GM12878 (cell line): ENCODE measurements at regions not wholly inside any gene's neighbourhood (a gene's known extent, or its start where the extent isn't known, plus 50 kb on each side); places are given as distances from the start of the nearest gene placed in this dataset.

ENCODE experiments used
- ATAC-seq: fragments of 200-7000 bp; cut with Tn5 transposase; 3 replicates; pipeline ENCODE4 v1.9.1; 2020; ENCODE audit warnings: mild to moderate bottlenecking, moderate library complexity
- BruUV-seq: library from RNA; stranded (reverse); fragments of 400-500 nt; replicated peaks from 2 replicates; lab custom pipeline; 2021; lab: Mats Ljungman, UMichigan
- CTCF ChIA-PET: fragments of 300-600 bp; sonication (Branson Sonifier 250); formaldehyde crosslinking; extraction: SDS; loops from one replicate; lab custom pipeline; 2021; ENCODE audit warnings: inconsistent platforms; lab: Yijun Ruan, JAX
- POLR2A ChIA-PET: fragments of 350-600 bp; formaldehyde crosslinking; extraction: SDS; loops from one replicate; lab custom pipeline; 2021; ENCODE audit warnings: inconsistent platforms; lab: Charles Lee
- RAD21 ChIA-PET: fragments of 300-600 bp; sonication (Branson Sonifier 250); formaldehyde crosslinking; loops from one replicate; lab custom pipeline; 2023; ENCODE audit warnings: antibody characterized with exemption; ENCODE audit not compliant: unreplicated experiment; lab: Charles Lee
- SMC1A ChIA-PET: fragments of 300-600 bp; sonication (Branson Sonifier 250); formaldehyde crosslinking; loops from one replicate; lab custom pipeline; 2023; ENCODE audit not compliant: unreplicated experiment, uncharacterized antibody; lab: Charles Lee
- DNase-seq: peaks from one replicate; pipeline ENCODE4 v3.0.0-alpha.2; 2011; ENCODE audit warnings: low read depth, low spot score
- FAIRE-seq: peaks from 3 replicates; lab custom pipeline; 2011; peaks lifted over from hg19 to GRCh38; lab: Jason Lieb, UNC
- H2AFZ ChIP-seq: 2 replicates; pipeline ENCODE4 v1.6.0; 2011; ENCODE audit warnings: low read depth, low read length, control low read depth; ENCODE audit not compliant: control insufficient read depth
- H3K27ac ChIP-seq: 2 replicates; pipeline ENCODE4 v1.5.1; 2011; ENCODE audit warnings: control low read depth; ENCODE audit not compliant: control insufficient read depth, insufficient read depth
- H3K27me3 ChIP-seq, 2 experiments: replicated peaks in 1 of 2; 2 replicates each; pipeline versions ENCODE4 v1.6.0 to v1.6.1; 2011; ENCODE audit warnings: low read length in 1 of 2; ENCODE audit not compliant: control insufficient read depth in 2 of 2, insufficient read depth in 2 of 2
- H3K36me3 ChIP-seq, 2 experiments: 2 replicates each; pipeline ENCODE4 v1.5.1; 2011; ENCODE audit warnings: low read length in 1 of 2; ENCODE audit not compliant: control insufficient read depth in 2 of 2, insufficient read depth in 2 of 2
- H3K4me1 ChIP-seq: 2 replicates; pipeline ENCODE4 v1.6.1; 2011; ENCODE audit warnings: mild to moderate bottlenecking, low read length, moderate library complexity, mixed read lengths; ENCODE audit not compliant: control insufficient read depth, insufficient read depth
- H3K4me2 ChIP-seq: 2 replicates; pipeline ENCODE4 v1.6.0; 2011; ENCODE audit warnings: control low read depth; ENCODE audit not compliant: control insufficient read depth, insufficient read depth
- H3K4me3 ChIP-seq: fragments of 200-600 bp; sonication (generic); 2 replicates; pipeline ENCODE4 v1.5.1; 2016
- H3K79me2 ChIP-seq: 2 replicates; pipeline ENCODE4 v1.6.0; 2011; ENCODE audit warnings: low read length; ENCODE audit not compliant: control insufficient read depth, insufficient read depth
- H3K9ac ChIP-seq: 2 replicates; pipeline ENCODE4 v1.8.0; 2011; ENCODE audit warnings: low read length, control low read depth, mixed read lengths; ENCODE audit not compliant: control insufficient read depth, insufficient read depth
- H3K9me3 ChIP-seq: replicated peaks from 3 replicates; pipeline ENCODE4 v1.5.1; 2011; ENCODE audit warnings: mild to moderate bottlenecking, low read length; ENCODE audit not compliant: control insufficient read depth, insufficient read depth
- H4K20me1 ChIP-seq: 2 replicates; pipeline ENCODE4 v1.6.0; 2011; ENCODE audit not compliant: control insufficient read depth, insufficient read depth
- BMI1 ChIP-seq: fragments of 450-650 bp; IDR thresholded peaks from 2 replicates; pipeline ENCODE4 v1.6.1; 2016; ENCODE audit warnings: mild to moderate bottlenecking, moderate library complexity, borderline replicate concordance
- CEBPZ ChIP-seq: fragments of 150-350 bp; IDR thresholded peaks from 2 replicates; pipeline ENCODE4 v1.6.1; 2016; ENCODE audit warnings: low read depth, low read length
- ESRRA ChIP-seq: IDR thresholded peaks from 2 replicates; pipeline ENCODE4 v1.6.1; 2012; ENCODE audit warnings: mild to moderate bottlenecking, low read length, improper control_type of control experiment
- FOXK2 ChIP-seq: fragments of 450-650 bp; IDR thresholded peaks from 2 replicates; pipeline ENCODE4 v1.6.1; 2017; ENCODE audit warnings: mild to moderate bottlenecking, moderate library complexity
- MTA2 ChIP-seq: fragments of 450-650 bp; IDR thresholded peaks from 2 replicates; pipeline ENCODE4 v1.6.1; 2016; ENCODE audit warnings: low read depth, mild to moderate bottlenecking, moderate library complexity
- PAX5 ChIP-seq: IDR thresholded peaks from 2 replicates; pipeline ENCODE4 v1.6.1; 2011; ENCODE audit warnings: low read depth, low read length, borderline replicate concordance
- TCF7 ChIP-seq: IDR thresholded peaks from 2 replicates; pipeline ENCODE4 v1.6.1; 2014; ENCODE audit warnings: antibody characterized with exemption, borderline replicate concordance
- YBX1 ChIP-seq: fragments of 450-650 bp; IDR thresholded peaks from 2 replicates; pipeline ENCODE4 v1.6.1; 2016; ENCODE audit warnings: antibody characterized with exemption
- ZNF217 ChIP-seq: fragments of 450-650 bp; IDR thresholded peaks from 2 replicates; pipeline ENCODE4 v1.6.1; 2017; ENCODE audit warnings: antibody characterized with exemption, mild to moderate bottlenecking
- WGBS: methylation state at CpG from one replicate; pipeline ENCODE4 v1.1.6; 2016; ENCODE audit warnings: low lambda C conversion rate; ENCODE audit not compliant: insufficient replicate concordance, insufficient coverage; ENCODE audit errors: missing lambda C conversion rate; 5-methylcytosine and 5-hydroxymethylcytosine counted together
- in situ Hi-C: fragments of 300-500 bp; cut with MboI; formaldehyde crosslinking; loops from 9 replicates; pipeline ENCODE4 v1.14.3; 2018; ENCODE audit warnings: mixed read lengths
- intact Hi-C: fragments of 100-400 bp; cut with micrococcal nuclease; formaldehyde crosslinking; loops from one replicate; pipeline ENCODE4 v1.14.2; 2022; ENCODE audit not compliant: unreplicated experiment
- TF ChIP-seq, protein P1 (sequence below): IDR thresholded peaks from 2 replicates; pipeline ENCODE4 v1.6.1; 2011; ENCODE audit warnings: borderline replicate concordance, low read depth, mild to moderate bottlenecking, moderate library complexity, mixed read lengths, low read length; ENCODE audit not compliant: insufficient read depth; ENCODE audit errors: extremely low read length
- TF ChIP-seq, protein P2 (sequence below): fragments of 450-650 bp; IDR thresholded peaks from 2 replicates; pipeline ENCODE4 v1.6.1; 2017; ENCODE audit warnings: borderline replicate concordance
- TF ChIP-seq, protein P3 (sequence below): fragments of 450-650 bp; IDR thresholded peaks from 2 replicates; pipeline ENCODE4 v1.6.1; 2016; ENCODE audit warnings: mild to moderate bottlenecking, moderate library complexity, borderline replicate concordance

DNA sequence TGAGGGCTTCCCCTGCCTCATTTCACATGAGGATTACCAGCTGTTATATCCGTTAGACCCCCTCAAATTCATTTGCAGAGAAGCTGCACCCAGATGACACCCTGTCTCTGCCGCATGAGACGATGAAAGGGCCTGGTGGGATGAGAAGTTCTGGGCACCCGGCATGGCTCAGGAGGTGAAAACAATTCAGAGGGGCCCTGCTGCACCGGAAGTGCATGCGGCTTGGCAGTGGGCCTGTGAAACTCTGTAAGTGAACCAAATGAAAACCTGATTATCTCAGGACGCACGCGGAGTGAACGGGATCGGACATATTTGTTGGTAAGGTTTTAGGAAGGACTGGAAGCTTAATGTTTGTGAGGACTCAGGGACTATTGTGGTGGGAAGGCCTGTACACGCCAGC lies 511.2 kb downstream of the TCERG1L start (continued):
- TF ChIP-seq, protein P1, sequence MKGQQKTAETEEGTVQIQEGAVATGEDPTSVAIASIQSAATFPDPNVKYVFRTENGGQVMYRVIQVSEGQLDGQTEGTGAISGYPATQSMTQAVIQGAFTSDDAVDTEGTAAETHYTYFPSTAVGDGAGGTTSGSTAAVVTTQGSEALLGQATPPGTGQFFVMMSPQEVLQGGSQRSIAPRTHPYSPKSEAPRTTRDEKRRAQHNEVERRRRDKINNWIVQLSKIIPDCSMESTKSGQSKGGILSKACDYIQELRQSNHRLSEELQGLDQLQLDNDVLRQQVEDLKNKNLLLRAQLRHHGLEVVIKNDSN, result no peak
- TF ChIP-seq FOXK2, result no peak

DNA sequence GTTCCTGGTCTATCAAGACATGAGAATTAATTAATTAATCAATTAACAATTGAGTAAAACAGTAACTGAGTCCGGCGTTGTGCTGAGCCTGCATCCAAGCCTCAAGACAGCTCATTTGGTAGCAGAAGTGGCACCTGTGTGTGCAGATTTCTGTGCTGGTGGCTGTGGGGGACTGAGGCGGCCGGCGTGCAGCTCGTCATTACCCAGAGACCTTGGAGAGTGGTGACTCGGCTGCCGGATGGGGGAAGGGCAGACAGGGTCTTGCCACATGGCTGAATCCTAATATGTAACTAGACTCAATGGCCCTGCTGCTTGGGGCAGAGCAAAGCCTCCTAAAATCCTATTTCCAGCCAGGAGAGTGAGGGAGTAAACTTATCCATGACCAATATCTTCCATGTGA lies 510.2 kb downstream of the TCERG1L start:
- no peak for FAIRE-seq
- no TSS peak for BruUV-seq
- Histone ChIP-seq H3K4me1 (no peaks in the 10 kb centered on the region), H3K4me3 (no peak overlapping the region), H3K79me2 (no peaks in the 10 kb centered on the region), H2AFZ (no peak overlapping the region), H3K9me3 (no peaks in the 10 kb centered on the region; the same call in 2 of the 3 replicates), H3K27me3 (no peaks in the 10 kb centered on the region), H3K4me2 (no peak overlapping the region), H4K20me1 (no peaks in the 10 kb centered on the region), H3K36me3 (no peaks in the 10 kb centered on the region), H3K9ac (no peak overlapping the region), H3K27ac (no peak overlapping the region)
- in situ Hi-C loops (no loop called here), intact Hi-C loops (no loop called here)
- RAD21 ChIA-PET, result no interaction called here
- WGBS, result 64% methylated on average over 8 of the region's 8 CpGs
- SMC1A ChIA-PET, result no interaction called here
- CTCF ChIA-PET, result no interaction called here
- no peak for ATAC-seq
- DNase-seq, result no peak
- POLR2A ChIA-PET, result no interaction called here
- TF ChIP-seq YBX1, result no peak
- no peak for TF ChIP-seq MTA2
- TF ChIP-seq, protein P2, sequence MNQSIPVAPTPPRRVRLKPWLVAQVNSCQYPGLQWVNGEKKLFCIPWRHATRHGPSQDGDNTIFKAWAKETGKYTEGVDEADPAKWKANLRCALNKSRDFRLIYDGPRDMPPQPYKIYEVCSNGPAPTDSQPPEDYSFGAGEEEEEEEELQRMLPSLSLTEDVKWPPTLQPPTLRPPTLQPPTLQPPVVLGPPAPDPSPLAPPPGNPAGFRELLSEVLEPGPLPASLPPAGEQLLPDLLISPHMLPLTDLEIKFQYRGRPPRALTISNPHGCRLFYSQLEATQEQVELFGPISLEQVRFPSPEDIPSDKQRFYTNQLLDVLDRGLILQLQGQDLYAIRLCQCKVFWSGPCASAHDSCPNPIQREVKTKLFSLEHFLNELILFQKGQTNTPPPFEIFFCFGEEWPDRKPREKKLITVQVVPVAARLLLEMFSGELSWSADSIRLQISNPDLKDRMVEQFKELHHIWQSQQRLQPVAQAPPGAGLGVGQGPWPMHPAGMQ, result no peak
- TF ChIP-seq, protein P3, sequence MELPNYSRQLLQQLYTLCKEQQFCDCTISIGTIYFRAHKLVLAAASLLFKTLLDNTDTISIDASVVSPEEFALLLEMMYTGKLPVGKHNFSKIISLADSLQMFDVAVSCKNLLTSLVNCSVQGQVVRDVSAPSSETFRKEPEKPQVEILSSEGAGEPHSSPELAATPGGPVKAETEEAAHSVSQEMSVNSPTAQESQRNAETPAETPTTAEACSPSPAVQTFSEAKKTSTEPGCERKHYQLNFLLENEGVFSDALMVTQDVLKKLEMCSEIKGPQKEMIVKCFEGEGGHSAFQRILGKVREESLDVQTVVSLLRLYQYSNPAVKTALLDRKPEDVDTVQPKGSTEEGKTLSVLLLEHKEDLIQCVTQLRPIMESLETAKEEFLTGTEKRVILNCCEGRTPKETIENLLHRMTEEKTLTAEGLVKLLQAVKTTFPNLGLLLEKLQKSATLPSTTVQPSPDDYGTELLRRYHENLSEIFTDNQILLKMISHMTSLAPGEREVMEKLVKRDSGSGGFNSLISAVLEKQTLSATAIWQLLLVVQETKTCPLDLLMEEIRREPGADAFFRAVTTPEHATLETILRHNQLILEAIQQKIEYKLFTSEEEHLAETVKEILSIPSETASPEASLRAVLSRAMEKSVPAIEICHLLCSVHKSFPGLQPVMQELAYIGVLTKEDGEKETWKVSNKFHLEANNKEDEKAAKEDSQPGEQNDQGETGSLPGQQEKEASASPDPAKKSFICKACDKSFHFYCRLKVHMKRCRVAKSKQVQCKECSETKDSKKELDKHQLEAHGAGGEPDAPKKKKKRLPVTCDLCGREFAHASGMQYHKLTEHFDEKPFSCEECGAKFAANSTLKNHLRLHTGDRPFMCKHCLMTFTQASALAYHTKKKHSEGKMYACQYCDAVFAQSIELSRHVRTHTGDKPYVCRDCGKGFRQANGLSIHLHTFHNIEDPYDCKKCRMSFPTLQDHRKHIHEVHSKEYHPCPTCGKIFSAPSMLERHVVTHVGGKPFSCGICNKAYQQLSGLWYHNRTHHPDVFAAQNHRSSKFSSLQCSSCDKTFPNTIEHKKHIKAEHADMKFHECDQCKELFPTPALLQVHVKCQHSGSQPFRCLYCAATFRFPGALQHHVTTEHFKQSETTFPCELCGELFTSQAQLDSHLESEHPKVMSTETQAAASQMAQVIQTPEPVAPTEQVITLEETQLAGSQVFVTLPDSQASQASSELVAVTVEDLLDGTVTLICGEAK, result no peak
- TF ChIP-seq PAX5, result no peak
- TF ChIP-seq BMI1, result no peak
- TF ChIP-seq CEBPZ, result no peak
- TF ChIP-seq FOXK2, result no peak
- no peak for TF ChIP-seq TCF7
- TF ChIP-seq ESRRA, result no peak
- TF ChIP-seq ZNF217, result no peak
